NB4 (cell line): ENCODE measurements at regions not wholly inside any gene's neighbourhood (a gene's known extent, or its start where the extent isn't known, plus 50 kb on each side); places are given as distances from the start of the nearest gene placed in this dataset.

ENCODE experiments used
- MYC ChIP-seq: IDR thresholded peaks from 2 replicates; pipeline ENCODE4 v1.6.1; 2011; ENCODE audit warnings: low read depth, low read length
- POLR2A ChIP-seq: IDR thresholded peaks from 2 replicates; pipeline ENCODE4 v1.6.1; 2011; ENCODE audit warnings: mild to moderate bottlenecking; ENCODE audit not compliant: insufficient read length; ENCODE audit errors: extremely low read depth
- TF ChIP-seq, protein P1 (sequence below): IDR thresholded peaks from one replicate; pipeline ENCODE4 v1.5.1; 2012; ENCODE audit warnings: low read depth, low read length

DNA sequence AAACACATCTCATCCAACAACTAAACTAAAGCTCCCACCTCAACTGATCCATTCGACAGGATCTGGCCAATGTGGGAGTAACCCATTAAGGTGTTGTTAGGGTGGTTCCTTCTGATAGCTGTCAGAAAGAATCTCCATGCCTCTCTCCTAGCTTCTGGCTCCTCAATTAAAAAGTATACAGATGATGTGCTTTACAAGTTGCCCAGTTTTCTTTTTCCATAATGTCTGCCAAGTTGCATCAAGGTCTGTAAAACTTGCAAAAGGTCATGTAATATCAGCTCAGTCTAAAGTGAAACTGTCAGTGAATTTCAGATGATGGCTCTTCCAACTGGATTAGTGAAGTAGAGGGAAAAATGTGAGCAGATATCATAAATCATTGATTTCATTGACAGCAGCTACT, 191.8 kb downstream of the RAB28 start:
- TF ChIP-seq, protein P1, sequence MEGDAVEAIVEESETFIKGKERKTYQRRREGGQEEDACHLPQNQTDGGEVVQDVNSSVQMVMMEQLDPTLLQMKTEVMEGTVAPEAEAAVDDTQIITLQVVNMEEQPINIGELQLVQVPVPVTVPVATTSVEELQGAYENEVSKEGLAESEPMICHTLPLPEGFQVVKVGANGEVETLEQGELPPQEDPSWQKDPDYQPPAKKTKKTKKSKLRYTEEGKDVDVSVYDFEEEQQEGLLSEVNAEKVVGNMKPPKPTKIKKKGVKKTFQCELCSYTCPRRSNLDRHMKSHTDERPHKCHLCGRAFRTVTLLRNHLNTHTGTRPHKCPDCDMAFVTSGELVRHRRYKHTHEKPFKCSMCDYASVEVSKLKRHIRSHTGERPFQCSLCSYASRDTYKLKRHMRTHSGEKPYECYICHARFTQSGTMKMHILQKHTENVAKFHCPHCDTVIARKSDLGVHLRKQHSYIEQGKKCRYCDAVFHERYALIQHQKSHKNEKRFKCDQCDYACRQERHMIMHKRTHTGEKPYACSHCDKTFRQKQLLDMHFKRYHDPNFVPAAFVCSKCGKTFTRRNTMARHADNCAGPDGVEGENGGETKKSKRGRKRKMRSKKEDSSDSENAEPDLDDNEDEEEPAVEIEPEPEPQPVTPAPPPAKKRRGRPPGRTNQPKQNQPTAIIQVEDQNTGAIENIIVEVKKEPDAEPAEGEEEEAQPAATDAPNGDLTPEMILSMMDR, result no peak
- TF ChIP-seq POLR2A (no peak), MYC (no peak)
